Smooth muscle cell (in vitro differentiated cells): ENCODE measurements at regions not wholly inside any gene's neighbourhood (a gene's known extent, or its start where the extent isn't known, plus 50 kb on each side); places are given as distances from the start of the nearest gene placed in this dataset.

Experiments used
- DNase-seq: peaks from one replicate; lab custom pipeline; 2025; ENCODE audit not compliant: unreplicated experiment; lab: John Stamatoyannopoulos, UW
- H2AFZ ChIP-seq: fragments of 200-600 bp; sonication (generic); 2 replicates; pipeline ENCODE4 v1.6.0; 2016; ENCODE audit warnings: antibody characterized with exemption, low read depth, mild to moderate bottlenecking
- H3F3A ChIP-seq: fragments of 200-600 bp; sonication (generic); 2 replicates; pipeline ENCODE4 v1.6.0; 2017; ENCODE audit warnings: antibody characterized with exemption, low read depth
- H3K27ac ChIP-seq: fragments of 200-600 bp; sonication (generic); 2 replicates; pipeline ENCODE4 v1.5.1; 2016; ENCODE audit warnings: low read depth, mild to moderate bottlenecking
- H3K27me3 ChIP-seq: fragments of 200-600 bp; sonication (generic); 2 replicates; pipeline ENCODE4 v1.6.1; 2016; ENCODE audit warnings: low read depth, mild to moderate bottlenecking
- H3K36me3 ChIP-seq: fragments of 200-600 bp; sonication (generic); 2 replicates; pipeline ENCODE4 v1.5.1; 2016; ENCODE audit warnings: low read depth
- H3K4me1 ChIP-seq: fragments of 200-600 bp; sonication (generic); 2 replicates; pipeline ENCODE4 v1.5.1; 2016; ENCODE audit warnings: low read depth
- H3K4me2 ChIP-seq: fragments of 200-600 bp; sonication (generic); 2 replicates; pipeline ENCODE4 v1.6.0; 2016; ENCODE audit warnings: mild to moderate bottlenecking
- H3K4me3 ChIP-seq: fragments of 200-600 bp; sonication (generic); 2 replicates; pipeline ENCODE4 v1.5.1; 2016; ENCODE audit warnings: mild to moderate bottlenecking
- H3K79me2 ChIP-seq: fragments of 200-600 bp; sonication (generic); 2 replicates; pipeline ENCODE4 v1.6.0; 2016; ENCODE audit warnings: low read depth, mild to moderate bottlenecking
- H3K9ac ChIP-seq: fragments of 200-600 bp; sonication (generic); 2 replicates; pipeline ENCODE4 v1.6.0; 2016; ENCODE audit warnings: low read depth
- H3K9me3 ChIP-seq: fragments of 200-600 bp; sonication (generic); replicated peaks from 2 replicates; pipeline ENCODE4 v1.5.1; 2016; ENCODE audit warnings: low read depth
- H4K20me1 ChIP-seq: fragments of 200-600 bp; sonication (generic); 2 replicates; pipeline ENCODE4 v1.6.0; 2016; ENCODE audit warnings: low read depth
- WGBS: methylation state at CpG from one replicate; pipeline ENCODE4 v1.1.7; 2016; ENCODE audit warnings: low lambda C conversion rate; 5-methylcytosine and 5-hydroxymethylcytosine counted together
- TF ChIP-seq, protein P1 (sequence below): fragments of 200-600 bp; sonication (generic); IDR thresholded peaks from 2 replicates; pipeline ENCODE4 v1.5.1; 2017; ENCODE audit warnings: borderline replicate concordance, mild to moderate bottlenecking, antibody characterized with exemption; ENCODE audit not compliant: insufficient read depth, poor library complexity, severe bottlenecking

DNA sequence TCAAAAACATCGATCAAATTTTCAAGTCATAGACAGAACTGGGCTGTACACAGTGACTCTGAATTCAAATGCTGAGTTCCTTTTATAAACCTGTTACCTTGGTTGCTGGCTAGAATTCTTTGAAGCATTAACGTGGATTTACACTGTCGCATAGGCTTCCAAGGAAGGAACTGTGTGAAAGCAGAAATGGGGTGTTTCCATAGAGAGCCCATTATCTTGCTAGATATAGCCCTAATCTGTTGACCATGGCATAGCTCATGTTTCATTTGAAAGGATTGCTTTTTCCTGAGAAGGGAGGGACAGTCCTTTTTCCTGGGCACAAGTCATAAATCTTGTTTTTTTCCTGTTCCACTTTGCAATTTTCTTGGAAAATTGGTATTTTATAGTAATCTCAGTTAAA is 73.8 kb upstream of the NEUROD1 start:
- H3K36me3 ChIP-seq = no peaks in the 10 kb centered on the region
- 74% methylated on average over 3 of the region's 3 CpGs for WGBS
- H3K4me2 ChIP-seq = no peak overlapping the region
- TF ChIP-seq, protein P1, sequence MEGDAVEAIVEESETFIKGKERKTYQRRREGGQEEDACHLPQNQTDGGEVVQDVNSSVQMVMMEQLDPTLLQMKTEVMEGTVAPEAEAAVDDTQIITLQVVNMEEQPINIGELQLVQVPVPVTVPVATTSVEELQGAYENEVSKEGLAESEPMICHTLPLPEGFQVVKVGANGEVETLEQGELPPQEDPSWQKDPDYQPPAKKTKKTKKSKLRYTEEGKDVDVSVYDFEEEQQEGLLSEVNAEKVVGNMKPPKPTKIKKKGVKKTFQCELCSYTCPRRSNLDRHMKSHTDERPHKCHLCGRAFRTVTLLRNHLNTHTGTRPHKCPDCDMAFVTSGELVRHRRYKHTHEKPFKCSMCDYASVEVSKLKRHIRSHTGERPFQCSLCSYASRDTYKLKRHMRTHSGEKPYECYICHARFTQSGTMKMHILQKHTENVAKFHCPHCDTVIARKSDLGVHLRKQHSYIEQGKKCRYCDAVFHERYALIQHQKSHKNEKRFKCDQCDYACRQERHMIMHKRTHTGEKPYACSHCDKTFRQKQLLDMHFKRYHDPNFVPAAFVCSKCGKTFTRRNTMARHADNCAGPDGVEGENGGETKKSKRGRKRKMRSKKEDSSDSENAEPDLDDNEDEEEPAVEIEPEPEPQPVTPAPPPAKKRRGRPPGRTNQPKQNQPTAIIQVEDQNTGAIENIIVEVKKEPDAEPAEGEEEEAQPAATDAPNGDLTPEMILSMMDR = no peak
- H3K4me1 ChIP-seq = peaks cover 9% of the 10 kb centered on the region
- no peaks in the 10 kb centered on the region for H3K27me3 ChIP-seq
- H2AFZ ChIP-seq = no peak overlapping the region
- H3K9ac ChIP-seq = no peak overlapping the region
- no peak overlapping the region for H3K4me3 ChIP-seq
- no peaks in the 10 kb centered on the region for H3K9me3 ChIP-seq
- H3K79me2 ChIP-seq = no peaks in the 10 kb centered on the region
- H3F3A ChIP-seq = no peaks in the 10 kb centered on the region
- no peak overlapping the region for H3K27ac ChIP-seq
- no peak for DNase-seq
- no peaks in the 10 kb centered on the region for H4K20me1 ChIP-seq

DNA sequence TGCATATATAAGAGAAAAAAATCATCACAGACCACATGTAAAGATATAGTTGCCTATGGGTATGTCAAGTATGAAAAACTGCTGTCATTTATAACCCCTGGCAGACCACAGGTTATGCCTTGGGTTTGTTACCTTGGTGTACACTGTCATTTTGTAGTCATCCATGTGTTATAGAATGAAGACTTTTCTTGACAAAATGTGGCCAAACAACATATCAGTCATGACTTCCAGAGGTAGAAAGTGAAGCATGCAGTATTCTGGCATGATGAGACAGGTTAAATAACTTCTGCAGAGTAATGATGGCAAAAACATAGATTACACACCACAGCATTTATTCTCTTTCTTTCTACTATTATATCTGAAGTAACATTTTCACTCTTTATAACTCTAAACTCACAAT is 74.9 kb upstream of the NEUROD1 start:
- no peaks in the 10 kb centered on the region for H3K27me3 ChIP-seq
- H3K79me2 ChIP-seq = no peaks in the 10 kb centered on the region
- no peak overlapping the region for H3K27ac ChIP-seq
- H3K9me3 ChIP-seq = no peaks in the 10 kb centered on the region
- H3K4me1 ChIP-seq = peaks cover 9% of the 10 kb centered on the region
- no peak overlapping the region for H3K4me2 ChIP-seq
- H3K4me3 ChIP-seq = no peak overlapping the region
- H3K9ac ChIP-seq = no peak overlapping the region
- no peaks in the 10 kb centered on the region for H3F3A ChIP-seq
- H3K36me3 ChIP-seq = no peaks in the 10 kb centered on the region
- H4K20me1 ChIP-seq = no peaks in the 10 kb centered on the region
- no peak overlapping the region for H2AFZ ChIP-seq
- TF ChIP-seq, protein P1 = no peak
- DNase-seq = no peak

DNA sequence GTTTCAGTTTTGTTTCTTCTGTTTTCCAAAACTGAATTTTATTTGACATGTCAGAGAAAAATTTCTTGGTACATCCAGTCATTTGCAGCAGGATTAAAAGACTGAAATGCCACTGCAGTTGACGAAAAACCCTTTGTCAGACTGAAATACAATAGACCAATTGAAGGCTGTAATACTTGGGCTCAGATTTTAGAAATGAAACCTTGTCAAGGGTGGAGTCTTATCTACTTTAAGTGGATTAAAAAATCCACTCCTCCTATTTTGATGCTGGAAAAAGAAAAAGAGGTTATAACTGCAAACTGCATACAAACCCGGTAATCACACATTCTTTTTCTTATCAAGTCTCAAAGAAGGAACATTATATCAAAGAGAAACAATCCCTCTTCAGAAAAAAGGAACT is 80.2 kb upstream of the NEUROD1 start:
- 92% methylated on average over 2 of the region's 2 CpGs for WGBS
- no peak for DNase-seq
- Histone ChIP-seq H3K4me3 (no peak overlapping the region), H4K20me1 (no peaks in the 10 kb centered on the region), H3F3A (no peaks in the 10 kb centered on the region), H3K27me3 (no peaks in the 10 kb centered on the region), H3K4me2 (no peak overlapping the region), H3K27ac (no peak overlapping the region), H3K36me3 (no peaks in the 10 kb centered on the region), H3K4me1 (peaks cover 5% of the 10 kb centered on the region), H3K9ac (no peak overlapping the region), H3K79me2 (no peaks in the 10 kb centered on the region), H2AFZ (no peak overlapping the region), H3K9me3 (no peaks in the 10 kb centered on the region)
- TF ChIP-seq, protein P1 = no peak

DNA sequence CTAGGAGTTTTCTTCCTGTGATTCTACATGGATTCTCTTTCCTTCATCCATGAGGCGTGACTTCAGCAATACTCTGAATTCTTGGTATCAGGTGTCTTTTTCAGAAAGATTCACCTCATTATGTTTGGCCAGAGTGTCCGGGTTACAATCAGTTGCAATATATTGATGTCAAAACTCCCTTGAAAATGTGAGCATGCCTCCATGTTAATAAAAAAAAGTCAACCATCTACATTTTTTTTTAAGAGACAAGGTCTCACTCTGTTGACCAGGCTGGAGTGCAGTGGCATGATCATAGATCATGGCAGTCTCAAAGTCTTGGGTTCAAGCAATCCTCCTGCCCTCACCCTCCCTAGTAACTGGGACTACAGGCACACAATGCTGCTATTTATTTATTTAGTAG is 80.9 kb upstream of the NEUROD1 start:
- Histone ChIP-seq H3K4me3 (no peak overlapping the region), H3K4me2 (no peak overlapping the region), H3K9ac (no peak overlapping the region), H3K9me3 (no peaks in the 10 kb centered on the region), H3K36me3 (no peaks in the 10 kb centered on the region), H3K27me3 (no peaks in the 10 kb centered on the region), H3F3A (no peaks in the 10 kb centered on the region), H3K4me1 (peaks cover 5% of the 10 kb centered on the region), H3K79me2 (no peaks in the 10 kb centered on the region), H4K20me1 (no peaks in the 10 kb centered on the region), H2AFZ (no peak overlapping the region), H3K27ac (no peak overlapping the region)
- 95% methylated on average over 2 of the region's 2 CpGs for WGBS
- DNase-seq = no peak
- TF ChIP-seq, protein P1 = no peak
